GM21576 (cell line): ENCODE measurements at regions not wholly inside any gene's neighbourhood (a gene's known extent, or its start where the extent isn't known, plus 50 kb on each side); places are given as distances from the start of the nearest gene placed in this dataset.
"Not testable (repeated sequence)": the region's sequence is repeated elsewhere in the genome, so short reads cannot be mapped to it uniquely, and the experiment has no call there.

ENCODE experiments used
- ATAC-seq: cut with Tn5 transposase; IDR thresholded peaks from one replicate; pipeline ENCODE4 v1.9.1; 2021; ENCODE audit warnings: mild to moderate bottlenecking, moderate library complexity; ENCODE audit not compliant: unreplicated experiment

DNA sequence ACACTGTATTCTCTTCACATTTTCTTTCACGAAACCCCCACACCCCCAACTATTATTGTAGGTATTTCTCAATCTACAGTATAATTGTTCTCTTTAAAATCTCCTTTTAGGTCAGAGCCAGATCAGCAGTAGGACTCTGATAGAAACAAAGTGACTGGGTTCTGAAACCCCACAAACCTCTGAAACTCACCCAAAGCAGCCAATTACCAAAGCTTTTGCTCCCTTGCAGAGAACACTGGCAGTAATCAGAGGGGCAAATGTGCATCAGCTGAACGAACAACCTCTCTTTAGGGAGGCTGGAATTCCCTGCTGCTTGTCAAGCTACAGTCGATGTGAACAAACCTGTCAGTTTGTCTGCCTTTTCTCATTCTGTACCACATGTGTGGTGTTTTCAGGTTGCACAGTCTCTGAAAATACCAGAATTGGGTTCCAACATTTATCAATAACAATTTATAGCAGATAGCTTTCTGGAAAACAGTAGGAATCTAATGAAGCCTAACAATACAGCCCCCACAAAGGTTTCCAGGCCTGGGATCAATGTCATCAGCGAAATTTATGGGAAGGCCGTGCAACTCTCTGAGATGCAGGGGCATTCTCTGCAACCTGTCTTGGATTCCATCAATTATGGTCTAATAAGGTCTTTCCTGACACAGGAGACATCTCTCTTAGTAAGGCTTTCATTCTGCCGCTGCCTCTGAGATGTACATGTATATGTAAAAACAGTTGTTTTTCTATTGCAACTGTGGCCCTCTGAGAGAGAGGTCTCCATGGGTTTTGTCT, 395.9 kb downstream of the GPAT3 start:
- ATAC-seq = no peak

DNA sequence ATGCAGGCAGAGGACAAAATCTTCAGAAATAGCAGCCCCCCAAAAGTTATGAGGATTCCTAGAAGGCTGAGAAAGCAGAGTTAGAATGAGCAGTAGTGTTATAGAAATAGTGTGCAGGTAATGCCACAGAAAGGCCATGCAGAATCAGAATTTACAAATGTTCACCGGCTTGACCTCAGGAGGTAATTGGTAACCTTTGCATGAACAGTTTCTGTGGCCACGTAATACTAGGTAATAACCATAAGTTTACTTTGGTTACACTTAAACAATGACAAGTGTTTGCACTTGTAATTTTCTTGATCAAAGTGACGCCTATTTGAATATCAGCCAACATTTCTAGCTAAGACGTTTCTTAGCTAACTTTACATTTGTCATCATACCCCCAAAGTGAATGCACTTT, 393.6 kb downstream of the GPAT3 start:
- ATAC-seq = no peak

DNA sequence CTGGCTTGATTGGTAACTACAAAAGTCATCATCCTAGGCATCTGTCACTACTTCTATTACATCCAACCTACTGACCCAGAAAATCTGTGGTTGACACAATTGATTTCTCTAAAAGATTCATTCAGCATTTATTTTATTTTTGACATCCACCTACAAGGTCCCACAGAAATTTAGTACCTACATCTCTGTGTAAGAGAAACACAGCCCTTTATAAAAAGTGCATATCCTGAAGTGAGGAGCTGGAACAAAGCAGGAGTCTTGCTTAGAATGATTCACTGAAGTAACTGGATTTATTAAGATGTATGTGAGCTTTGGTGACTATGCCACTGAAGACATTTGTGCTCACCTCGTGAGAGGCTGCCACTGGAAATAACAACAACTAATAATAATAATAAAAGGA, 391.0 kb downstream of the GPAT3 start:
- ATAC-seq = no peak

DNA sequence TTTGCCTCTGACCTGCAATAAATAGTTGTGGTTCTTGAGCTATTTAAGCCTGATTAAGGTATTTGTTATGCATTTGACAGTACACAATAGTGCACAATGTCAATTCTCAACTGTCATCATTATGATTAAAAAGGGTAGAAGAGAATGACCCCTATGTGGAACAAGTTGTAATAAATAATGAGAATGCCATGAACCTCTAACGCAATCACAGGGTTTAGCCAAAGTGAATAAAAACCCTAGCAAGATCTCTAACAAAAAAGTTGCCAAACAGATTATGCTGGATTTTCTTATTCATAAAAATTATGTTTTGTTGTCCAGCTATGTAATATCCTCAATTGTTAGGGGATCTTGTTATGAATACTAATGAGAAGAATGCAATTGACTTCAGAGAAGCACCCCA, 387.4 kb downstream of the GPAT3 start:
- ATAC-seq = no peak

DNA sequence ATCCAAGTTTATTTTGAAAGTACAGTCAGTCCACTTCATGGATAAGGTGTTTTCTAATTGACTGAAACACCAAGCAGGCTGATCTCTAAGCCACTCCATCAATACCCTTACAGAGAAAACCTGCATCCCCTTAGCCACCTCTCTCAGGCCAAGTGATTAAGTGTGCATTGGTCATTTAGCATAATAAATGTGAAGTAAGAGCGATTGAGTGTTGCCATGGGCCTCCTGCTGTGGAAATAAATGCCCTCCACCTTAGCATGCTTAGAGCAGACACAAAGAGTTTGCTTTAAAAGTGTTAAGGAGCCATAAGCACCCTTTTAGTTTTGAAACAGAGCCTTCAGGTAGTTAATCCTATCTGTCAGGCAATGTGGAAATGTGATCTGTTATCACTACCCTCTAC, 386.5 kb downstream of the GPAT3 start:
- ATAC-seq = no peak

DNA sequence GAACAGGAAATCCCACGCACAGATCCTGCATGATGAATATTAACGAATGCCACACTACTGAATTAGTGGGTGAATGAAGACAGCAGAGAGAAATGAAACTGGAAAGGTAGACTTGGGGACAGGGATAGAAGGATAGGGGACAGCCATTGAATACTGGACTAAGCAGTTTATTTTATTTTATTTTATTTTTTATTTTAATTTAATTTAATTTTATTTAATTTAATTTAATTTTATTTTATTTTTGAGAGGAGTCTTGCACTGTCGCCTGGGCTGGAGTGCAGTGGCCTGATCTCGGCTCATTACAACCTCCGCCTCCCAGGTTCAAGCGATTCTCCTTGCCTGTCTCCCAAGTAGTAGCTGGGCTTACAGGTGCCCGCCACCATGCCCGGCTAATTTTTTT, 385.2 kb downstream of the GPAT3 start:
- ATAC-seq = no peak

DNA sequence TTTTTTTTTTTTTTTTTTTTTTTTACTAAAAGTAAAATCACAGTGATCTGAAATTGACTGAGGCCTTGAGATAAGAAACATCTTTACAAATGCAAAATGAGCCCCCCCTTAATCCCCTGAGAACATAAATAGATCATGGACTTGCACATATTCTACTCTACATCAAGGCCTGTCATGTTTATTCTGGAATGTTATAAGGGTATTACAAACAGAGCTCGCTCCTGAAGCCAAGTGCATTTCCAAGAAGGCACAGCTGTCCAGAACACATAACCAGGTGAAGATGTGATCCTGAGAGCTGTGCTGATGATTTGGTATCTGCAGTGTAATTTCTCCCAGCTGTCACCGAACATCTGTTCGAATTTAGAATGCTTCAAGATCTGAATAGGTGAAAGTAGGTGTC, 384.5 kb downstream of the GPAT3 start:
- ATAC-seq = no peak

DNA sequence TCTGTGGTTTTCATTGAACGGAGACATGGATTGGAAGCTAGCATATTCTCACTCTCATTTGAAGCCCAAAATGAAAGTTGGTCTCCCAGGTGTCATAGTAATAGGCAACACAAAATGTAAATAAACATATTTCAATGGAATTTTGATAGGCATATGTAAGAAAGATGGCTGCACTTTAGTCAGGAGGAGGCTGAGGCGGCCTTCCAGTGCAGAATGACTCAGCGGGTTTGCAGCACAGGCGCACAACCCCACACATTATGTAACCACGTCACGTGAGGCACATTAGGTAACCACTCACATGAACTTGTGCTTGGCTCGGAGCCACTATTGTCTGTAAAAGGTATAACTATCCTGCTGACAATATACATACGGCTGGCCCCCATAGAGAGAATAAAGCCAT, 381.7 kb downstream of the GPAT3 start:
- no peak for ATAC-seq

DNA sequence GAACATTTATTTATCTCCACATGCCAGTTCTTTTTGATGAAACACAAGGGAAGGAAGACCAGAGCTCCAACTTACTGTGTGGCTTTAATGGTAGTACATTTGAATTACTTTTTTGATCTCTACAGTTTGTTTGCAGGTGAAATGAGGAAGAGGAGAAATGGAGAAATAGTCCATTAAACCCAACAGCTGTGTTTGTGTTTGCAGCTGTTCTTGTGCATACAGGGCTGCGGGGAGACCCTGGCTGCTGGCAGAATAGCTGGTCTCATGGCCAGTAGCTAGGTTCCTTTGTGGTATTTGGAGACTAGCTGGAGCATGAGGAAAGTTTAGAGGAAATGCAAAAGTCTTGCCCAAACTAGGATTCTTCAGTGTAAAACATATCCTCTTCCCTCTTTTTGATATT, 374.8 kb downstream of the GPAT3 start:
- ATAC-seq = no peak

DNA sequence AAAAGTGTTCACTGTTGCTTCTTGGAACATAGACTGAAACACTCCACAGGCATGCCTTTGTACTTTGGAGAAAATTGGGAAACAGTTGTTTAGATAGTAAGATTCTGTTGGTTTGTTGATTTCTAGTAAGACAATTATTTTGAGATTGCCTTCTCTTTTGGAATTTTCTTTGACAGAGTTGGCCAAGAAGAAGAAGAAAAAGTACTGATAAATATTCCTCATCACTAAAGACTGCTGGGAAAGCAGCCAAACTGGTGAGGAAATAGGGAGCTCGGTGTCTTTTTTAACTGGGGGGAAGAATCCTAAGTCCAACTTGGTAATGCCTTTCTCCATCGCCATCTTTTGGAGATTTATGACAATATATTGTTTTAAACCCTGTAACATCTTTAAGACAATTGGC, 370.7 kb downstream of the GPAT3 start:
- ATAC-seq = no peak

DNA sequence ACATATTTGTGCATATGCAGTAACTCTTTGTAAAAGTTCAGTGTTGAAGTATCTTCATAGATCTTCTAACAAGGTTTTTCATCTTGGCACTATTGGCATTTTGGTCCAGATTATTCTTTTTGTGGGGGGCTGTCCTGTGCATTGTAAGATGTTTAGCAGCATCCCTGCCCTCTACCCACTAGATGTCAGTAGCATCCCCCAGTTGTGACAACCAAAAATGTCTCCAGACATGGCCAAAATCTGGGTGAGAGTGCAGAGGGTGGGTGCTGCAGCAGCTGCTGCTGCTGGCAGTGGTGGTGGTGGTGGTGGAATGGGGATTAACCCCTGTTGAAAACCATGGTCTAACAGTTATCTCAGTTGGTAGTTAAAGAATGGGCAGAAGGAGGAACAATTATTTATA, 370.0 kb downstream of the GPAT3 start:
- no peak for ATAC-seq

DNA sequence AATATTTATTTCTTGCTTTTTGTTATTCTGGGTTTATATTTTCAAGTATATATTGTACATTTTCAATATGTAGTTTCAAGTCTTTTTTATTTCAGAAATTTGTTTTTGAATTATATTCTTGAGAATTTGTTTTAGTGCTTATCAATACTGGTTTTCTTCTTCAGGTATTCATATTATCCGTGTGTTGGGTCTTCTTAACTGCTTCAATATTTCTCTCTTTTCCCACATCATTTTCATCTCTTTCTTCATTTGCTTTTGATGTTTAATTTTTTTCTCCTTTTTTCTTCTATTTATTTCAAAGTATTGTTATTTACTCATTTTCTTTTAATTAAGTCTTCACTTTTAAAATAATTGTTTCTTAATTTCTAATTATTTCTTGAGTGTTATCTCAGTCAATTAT, 367.8 kb downstream of the GPAT3 start:
- ATAC-seq = not testable (repeated sequence)

DNA sequence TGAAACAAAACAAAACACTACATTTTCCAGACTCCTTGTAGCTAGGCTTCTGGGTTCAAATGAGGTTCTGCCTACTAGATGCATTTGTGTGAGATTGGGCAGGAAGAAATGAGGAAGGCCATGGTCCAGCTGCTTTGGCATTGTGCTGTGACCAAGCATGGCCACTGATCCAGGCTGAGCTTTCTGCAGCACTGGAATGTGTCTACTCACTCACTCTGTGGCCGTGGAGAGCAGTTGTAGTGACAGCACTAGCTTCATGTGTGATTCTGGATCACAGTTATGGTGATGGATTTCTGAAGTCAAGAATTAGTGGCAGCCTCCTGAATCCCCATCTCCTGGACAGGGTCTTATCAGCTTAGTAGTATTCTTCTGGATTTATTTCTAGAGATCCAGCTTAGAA, 358.9 kb downstream of the GPAT3 start:
- no peak for ATAC-seq

DNA sequence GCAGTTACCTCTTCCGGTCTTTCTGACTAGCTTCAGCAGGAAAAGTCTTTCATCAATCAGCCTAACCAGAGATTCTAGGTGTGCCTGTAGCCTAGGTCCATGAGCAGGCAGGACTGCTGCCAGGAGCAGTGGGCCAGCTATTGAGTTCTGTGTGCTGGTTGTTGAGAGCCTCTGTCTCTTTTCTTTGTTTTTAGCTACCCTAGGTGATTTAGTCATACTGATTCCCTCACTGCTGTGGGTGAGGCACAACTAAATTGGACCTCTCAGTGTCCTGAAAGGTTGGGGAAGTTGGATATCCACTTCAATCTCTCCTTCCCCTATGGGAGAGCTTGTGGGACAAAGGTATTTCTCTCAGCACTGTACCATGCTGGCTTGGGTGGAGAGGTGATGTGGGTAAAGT, 354.9 kb downstream of the GPAT3 start:
- ATAC-seq = no peak

DNA sequence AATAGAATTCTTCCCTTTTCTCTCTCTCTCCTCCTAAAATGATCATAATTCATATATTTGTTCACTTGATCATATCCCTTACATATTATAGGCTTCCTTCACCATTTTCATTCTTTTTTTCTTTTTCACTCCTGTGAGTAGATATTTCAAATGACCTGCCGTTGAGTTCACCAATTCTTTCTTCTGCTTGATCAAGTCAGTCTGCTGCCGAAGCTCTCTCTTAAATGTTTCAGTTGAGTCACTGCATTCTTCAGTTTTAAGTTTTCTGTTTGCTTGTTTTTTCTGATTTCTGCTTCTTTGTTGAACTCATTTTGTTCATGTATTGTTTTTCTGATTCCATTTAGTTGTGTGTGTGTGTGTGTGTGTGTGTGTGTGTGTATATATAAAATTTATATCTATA, 354.3 kb downstream of the GPAT3 start:
- no peak for ATAC-seq

DNA sequence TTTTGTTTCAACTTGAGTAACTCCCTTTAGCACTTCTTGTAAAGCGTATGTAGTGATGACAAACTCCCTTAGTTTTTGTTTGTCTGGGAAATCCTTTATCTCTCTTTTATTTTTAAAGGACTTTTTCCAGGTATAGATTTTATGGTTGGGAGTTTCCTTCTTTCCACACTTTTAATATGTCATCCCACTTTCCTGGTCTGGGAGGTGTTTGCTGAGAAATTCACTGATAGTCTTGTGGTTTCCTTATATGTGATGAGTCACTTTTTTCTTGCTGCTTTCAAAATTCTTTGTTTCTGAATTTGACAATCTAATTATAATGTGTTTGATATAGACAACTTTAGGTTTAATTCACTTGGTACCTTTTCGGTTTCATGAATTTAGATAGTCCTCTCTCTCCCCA, 353.9 kb downstream of the GPAT3 start:
- no peak for ATAC-seq

DNA sequence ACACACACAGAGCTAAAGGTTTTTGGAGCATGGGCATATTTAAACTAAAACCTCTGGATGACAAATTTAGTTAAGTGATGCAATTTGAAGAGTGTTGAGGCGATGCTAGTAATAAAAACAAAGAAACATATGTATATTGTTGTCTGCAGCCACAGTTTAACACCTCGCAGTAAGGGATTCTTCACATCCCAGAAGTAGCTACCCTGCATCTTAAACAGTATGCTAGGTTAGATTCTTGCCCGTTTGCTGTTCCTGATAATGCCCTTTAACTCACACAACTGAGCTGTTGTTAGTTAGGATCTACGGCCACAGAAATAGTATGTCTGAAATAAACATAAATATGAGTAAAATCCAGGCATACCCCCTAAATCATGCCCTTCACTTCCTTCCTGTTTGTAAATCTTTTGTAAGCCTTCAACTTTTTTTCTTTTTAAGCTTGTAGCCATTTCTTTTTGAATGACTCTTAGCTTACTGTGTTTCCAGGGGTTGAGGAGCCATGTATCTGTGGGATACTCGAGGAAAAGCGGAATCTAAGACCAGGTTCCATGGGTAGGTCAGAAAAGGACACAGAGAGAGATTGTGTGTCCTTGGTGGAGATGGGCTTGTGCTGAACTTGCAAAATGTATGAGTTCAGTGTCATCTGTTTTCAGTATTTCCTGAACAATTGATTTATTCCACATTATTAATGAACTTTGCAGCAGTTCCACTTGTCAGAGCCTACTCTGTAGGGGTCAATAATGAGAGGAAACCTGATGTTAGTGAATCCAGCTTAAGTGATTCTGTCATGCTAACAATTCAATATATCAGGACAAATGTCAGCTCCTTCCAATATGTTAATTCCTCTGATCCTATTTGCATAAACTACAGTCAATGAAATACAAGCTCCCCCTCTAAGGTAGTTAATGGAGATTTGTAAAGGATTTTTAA, 349.6 kb downstream of the GPAT3 start:
- no peak for ATAC-seq

DNA sequence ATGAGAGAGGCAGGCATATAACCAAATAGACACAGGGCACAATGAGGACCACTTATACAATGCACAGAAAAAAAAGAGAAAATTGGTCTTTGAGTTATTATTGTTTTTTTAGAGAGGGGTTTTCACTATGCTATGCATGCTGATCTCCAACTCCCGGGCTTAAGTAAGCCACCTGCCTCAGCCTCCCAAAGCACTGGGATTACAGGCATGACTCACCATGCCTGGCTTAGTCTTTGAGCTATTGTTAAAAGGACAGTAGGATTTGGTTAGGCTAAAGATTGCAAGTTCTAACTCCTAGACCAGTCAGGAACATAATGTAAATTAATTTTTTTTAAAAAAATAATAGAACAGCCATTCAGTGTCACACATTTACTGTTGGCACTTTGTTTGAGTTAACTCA, 340.1 kb downstream of the GPAT3 start:
- ATAC-seq = no peak

DNA sequence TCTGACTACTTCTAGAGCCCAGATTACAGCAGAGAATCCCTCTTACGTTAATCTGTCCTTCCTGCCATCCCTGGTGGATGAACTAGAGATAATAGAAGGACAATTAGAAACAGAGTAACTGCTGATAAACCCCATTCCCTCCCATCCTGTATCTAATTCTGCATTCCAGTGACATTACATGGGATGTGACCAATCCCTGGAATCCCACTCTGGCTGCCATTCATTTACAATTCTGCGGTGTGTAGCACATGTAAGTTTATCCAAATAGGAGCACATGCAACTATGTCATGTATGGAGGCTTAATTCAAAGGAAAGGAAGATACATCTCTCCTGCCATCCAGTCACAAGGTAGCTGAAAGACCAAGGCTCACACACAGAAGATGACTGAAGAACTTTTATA, 339.5 kb downstream of the GPAT3 start:
- ATAC-seq = no peak

DNA sequence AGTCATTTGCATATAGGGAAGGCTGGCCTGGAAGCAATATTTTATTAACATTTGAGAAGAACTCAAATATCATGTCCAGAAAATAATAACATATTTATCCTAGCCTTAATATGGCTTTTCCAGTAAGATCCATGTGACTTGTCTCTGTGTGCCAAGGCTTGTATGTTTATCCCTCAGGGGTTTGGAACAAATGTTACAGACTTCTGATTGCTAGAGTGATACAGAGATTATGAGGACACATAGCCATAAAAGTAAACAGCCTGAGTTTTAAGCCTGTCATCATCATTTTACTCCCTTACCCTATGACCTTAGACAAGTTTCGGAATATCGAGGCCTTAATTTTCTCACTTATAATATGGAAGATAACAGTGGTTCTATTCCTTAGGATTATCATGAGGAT, 338.1 kb downstream of the GPAT3 start:
- ATAC-seq = no peak

DNA sequence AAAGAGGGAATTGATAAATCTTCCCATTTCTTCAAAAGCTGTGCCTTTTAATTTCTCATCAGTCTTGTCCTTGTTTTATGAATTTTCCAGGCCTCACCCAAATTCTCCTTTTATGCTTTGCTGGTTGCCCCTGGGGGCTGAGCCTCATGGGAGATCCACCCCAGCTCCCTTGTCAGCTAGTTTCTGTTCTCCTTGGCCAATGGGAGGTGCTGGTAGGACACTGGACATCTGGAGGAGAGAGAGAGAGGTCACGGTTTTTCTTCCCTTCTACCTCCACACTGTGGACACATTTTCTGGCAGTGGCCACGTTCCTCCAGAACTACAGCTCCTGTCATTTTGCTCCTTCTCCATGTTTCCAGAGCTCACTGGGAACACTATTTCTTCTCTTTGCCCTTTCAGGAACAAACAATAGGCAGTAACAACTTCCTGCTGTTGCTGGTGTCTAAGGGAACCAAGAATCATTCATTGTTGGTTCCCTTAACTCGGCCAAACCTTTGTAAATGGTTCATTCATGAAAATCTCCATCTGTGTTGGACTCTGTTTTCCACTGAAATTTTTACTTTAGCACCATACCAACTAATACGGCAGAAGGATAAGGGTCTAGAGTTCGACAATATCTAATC, 334.5 kb downstream of the GPAT3 start:
- no peak for ATAC-seq
